ENCODE measurements at regions not wholly inside any gene's neighbourhood (a gene's known extent, or its start where the extent isn't known, plus 50 kb on each side); places are given as distances from the start of the nearest gene placed in this dataset.
"Not testable (repeated sequence)": the region's sequence is repeated elsewhere in the genome, so short reads cannot be mapped to it uniquely, and the experiment has no call there.

DNA sequence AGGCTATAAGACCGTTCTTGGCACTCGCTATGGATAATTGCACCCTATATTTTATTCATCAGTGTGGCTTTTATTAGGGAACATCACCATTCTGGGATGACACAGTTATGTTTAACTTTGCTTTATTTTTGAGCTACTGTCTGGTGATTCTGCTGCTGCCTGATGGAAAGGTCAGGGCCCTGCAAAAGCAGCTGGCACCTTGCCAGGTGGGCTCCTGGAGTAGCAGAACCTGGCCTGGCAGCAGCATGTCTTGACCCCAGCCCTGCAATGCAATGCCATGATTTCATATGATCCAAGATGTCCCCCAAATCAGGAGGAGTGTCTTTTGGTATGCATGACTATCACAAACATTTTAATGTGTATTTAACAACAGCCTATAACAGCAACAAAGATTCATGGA lies 228.4 kb upstream of the RSPO3 start:
- no peak for DNase-seq (ENCODE audit: low read depth)
- TF ChIP-seq, protein P1, sequence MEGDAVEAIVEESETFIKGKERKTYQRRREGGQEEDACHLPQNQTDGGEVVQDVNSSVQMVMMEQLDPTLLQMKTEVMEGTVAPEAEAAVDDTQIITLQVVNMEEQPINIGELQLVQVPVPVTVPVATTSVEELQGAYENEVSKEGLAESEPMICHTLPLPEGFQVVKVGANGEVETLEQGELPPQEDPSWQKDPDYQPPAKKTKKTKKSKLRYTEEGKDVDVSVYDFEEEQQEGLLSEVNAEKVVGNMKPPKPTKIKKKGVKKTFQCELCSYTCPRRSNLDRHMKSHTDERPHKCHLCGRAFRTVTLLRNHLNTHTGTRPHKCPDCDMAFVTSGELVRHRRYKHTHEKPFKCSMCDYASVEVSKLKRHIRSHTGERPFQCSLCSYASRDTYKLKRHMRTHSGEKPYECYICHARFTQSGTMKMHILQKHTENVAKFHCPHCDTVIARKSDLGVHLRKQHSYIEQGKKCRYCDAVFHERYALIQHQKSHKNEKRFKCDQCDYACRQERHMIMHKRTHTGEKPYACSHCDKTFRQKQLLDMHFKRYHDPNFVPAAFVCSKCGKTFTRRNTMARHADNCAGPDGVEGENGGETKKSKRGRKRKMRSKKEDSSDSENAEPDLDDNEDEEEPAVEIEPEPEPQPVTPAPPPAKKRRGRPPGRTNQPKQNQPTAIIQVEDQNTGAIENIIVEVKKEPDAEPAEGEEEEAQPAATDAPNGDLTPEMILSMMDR (conservative IDR thresholded peaks at IDR 0.05; ENCODE audit: low read depth, low read length) = no peak

DNA sequence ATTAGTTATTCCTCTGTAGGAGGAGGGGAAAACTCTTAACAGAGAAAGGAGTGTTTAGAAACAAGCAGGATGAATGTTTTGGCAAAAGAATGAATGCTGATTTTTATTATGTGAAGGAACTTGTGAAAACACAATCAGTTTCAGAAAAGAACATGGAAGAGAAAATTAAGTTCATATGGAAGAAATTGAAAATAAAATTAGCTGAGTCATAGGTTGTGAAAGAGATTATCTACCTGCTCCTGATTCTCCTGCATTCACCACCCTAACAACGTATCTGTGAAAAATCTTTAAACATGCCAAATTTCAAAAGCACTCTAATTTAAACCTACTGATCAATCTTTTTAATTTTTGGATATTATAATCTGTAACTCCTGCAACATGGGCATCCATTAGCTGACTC lies 227.3 kb upstream of the RSPO3 start:
- TF ChIP-seq, protein P1 (conservative IDR thresholded peaks at IDR 0.05; ENCODE audit: low read depth, low read length) = no peak
- H3K4me3 ChIP-seq (ENCODE audit: low read depth, low read length) = no peak overlapping the region
- no peak for DNase-seq (ENCODE audit: low read depth)

More for the DNA sequence above, 228.4 kb upstream of the RSPO3 start:
- H3K4me3 ChIP-seq (ENCODE audit: low read depth, low read length) = no peak overlapping the region

DNA sequence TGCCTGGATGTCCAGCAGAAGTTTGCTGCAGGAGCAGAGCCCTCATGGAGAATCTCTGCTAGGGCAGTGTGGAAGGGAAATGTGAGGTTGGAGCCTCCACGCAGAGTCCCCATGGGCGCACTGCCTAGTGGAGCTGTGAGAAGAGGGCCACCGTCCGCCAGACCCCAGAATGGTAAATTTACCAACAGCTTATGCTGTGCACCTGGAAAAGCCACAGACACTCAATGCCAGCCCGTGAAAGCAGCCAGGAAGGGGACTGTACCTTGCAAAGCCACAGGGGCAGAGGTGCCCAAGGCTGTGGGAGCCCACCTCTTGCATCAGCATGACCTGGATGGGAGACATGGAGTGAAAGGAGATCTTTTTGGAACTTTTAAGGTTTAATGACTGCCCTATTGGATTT lies 225.6 kb upstream of the RSPO3 start:
- DNase-seq (ENCODE audit: low read depth); H3K4me3 ChIP-seq (ENCODE audit: low read depth, low read length): not testable (repeated sequence)

DNA sequence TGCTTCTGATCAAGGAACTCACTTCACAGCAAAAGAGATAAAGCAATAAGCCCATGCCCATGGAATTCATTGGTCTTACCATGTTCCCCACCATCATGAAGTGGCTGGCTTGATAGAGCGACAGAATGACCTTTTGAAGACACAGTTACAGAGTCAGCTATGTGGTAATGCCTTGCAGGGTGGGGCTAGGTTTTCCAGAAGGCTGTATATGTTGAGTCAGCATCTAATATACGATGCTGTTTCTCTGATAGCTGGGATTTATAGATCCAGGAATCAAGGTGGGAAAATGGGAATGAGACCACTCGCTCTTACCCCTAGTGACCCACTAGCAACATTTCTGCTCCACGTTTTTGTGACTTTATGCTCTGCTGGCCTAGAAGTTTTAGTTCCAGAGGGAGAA lies 220.7 kb upstream of the RSPO3 start:
- TF ChIP-seq, protein P1 (conservative IDR thresholded peaks at IDR 0.05; ENCODE audit: low read depth, low read length) = no peak
- H3K4me3 ChIP-seq (ENCODE audit: low read depth, low read length) = no peak overlapping the region
- no peak for DNase-seq (ENCODE audit: low read depth)

DNA sequence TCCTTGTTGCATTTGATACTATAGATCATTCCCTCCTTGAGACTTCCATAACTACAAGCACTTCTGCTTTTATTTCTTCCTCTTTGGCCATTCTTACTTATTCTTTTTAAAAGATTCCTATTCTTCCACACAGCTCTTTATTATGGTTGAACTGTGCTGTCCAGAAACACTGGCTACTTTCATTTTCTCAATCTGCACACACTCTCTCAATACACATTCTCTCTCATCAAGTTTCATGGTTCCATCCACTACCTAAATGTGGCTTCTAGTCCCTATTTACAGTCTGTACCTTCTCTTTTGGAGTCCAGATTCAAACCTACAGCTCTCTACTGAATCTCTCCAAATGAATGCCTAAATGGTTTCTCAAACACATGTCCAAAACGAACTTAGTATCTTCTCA lies 214.3 kb upstream of the RSPO3 start:
- TF ChIP-seq, protein P1 (conservative IDR thresholded peaks at IDR 0.05; ENCODE audit: low read depth, low read length) = no peak
- H3K4me3 ChIP-seq (ENCODE audit: low read depth, low read length) = no peak overlapping the region
- DNase-seq (ENCODE audit: low read depth) = no peak

DNA sequence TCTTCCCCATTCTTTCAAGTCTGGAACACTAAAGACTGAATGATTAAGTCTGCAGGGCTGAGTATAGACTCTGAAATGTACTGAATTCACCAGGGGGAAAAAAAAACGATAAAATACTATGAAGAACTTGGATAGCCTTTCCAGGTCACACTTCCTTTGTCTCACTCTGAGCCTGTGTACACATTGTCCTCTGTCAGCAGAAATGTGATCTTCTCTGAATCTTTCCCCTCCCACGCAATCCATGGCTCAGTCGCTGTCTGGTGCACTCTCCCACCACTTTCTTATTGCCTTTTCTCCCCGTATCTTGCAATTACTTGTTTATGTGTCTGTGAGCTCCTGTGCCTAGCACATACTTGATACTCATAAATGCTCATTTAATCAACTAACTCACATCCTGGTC lies 212.6 kb upstream of the RSPO3 start:
- DNase-seq (ENCODE audit: low read depth) = peak; percentile 47
- TF ChIP-seq, protein P1 (conservative IDR thresholded peaks at IDR 0.05; ENCODE audit: low read depth, low read length) = no peak
- H3K4me3 ChIP-seq (ENCODE audit: low read depth, low read length) = no peak overlapping the region

DNA sequence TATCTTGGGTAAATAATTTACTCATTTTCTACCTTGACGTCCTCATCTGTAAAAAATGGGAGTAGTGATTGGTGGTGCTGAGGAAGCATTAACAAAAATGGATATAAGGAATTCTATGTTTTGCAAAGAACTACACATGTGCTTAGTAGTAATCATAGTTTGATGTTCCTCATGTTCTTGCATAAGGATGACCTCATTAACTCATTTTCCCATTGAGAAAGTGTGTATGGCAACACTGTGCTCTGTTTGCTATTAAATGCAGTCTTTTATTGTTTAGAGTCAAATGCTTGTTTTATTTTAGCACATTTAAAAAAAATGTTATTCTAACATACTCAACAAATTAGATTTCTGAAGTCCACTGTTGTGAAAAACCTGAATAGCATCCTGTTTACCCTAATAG lies 211.2 kb upstream of the RSPO3 start:
- TF ChIP-seq, protein P1 (conservative IDR thresholded peaks at IDR 0.05; ENCODE audit: low read depth, low read length) = no peak
- no peak overlapping the region for H3K4me3 ChIP-seq (ENCODE audit: low read depth, low read length)
- no peak for DNase-seq (ENCODE audit: low read depth)

DNA sequence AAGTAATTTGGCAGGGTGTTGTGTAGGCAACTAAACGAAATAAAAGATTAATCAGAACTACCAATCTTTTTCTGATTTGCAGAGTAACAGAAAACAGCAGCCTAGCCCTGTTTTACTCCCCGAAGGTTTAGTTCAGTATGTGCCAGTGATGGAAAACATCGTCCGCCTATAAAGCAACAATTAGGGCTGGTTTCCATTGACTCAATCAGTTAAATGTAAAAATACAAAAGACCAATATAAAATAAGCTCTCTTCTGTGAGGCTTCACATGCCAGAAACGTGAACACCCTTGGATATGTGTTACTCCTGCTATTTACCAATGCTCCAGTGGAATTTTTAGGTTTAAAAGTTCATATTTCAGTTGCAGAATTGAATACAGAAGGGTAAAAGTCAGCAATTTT lies 210.5 kb upstream of the RSPO3 start:
- TF ChIP-seq, protein P1 (conservative IDR thresholded peaks at IDR 0.05; ENCODE audit: low read depth, low read length) = no peak
- no peak for DNase-seq (ENCODE audit: low read depth)
- no peak overlapping the region for H3K4me3 ChIP-seq (ENCODE audit: low read depth, low read length)

Data from choroid plexus epithelial cell (primary cell).